Caco-2 (cell line): ENCODE measurements at regions not wholly inside any gene's neighbourhood (a gene's known extent, or its start where the extent isn't known, plus 50 kb on each side); places are given as distances from the start of the nearest gene placed in this dataset.

ENCODE experiments used
- BruUV-seq: library from RNA; stranded (reverse); fragments of 400-500 nt; replicated peaks from 2 replicates; lab custom pipeline; 2021; lab: Mats Ljungman, UMichigan
- CTCF ChIA-PET: fragments of 300-600 bp; sonication (Branson Sonifier 250); formaldehyde crosslinking; loops from one replicate; lab custom pipeline; 2022; ENCODE audit warnings: antibody characterized with exemption; lab: Charles Lee
- POLR2A ChIA-PET: fragments of 300-600 bp; sonication (Branson Sonifier 250); formaldehyde crosslinking; loops from one replicate; lab custom pipeline; 2022; ENCODE audit warnings: antibody characterized with exemption; lab: Charles Lee
- DNase-seq, 2 experiments: peaks; one replicate each; pipeline versions ENCODE4 v3.0.0 to v3.0.0-alpha.2; 2020 to 2022
- H3K27me3 ChIP-seq: replicated peaks from 2 replicates; pipeline ENCODE4 v1.6.0; 2011; ENCODE audit warnings: low read length; ENCODE audit not compliant: control insufficient read depth, insufficient read depth
- H3K36me3 ChIP-seq: 2 replicates; pipeline ENCODE4 v1.5.1; 2011; ENCODE audit warnings: low read length; ENCODE audit not compliant: control insufficient read depth, insufficient read depth
- H3K4me1 ChIP-seq: fragments of 250-450 bp; sonication (Bioruptor Pico); 2 replicates; pipeline ENCODE4 v1.5.1; 2020; ENCODE audit warnings: mild to moderate bottlenecking
- H3K4me3 ChIP-seq: 2 replicates; pipeline ENCODE4 v1.5.1; 2011; ENCODE audit warnings: low read depth, mild to moderate bottlenecking, control low read depth, low read length
- H3K9me3 ChIP-seq: fragments of 250-450 bp; sonication (Bioruptor Pico); 2 replicates; pipeline ENCODE4 v1.5.1; 2020; ENCODE audit warnings: mild to moderate bottlenecking, moderate library complexity
- H3K27ac Mint-ChIP-seq: one replicate; pipeline ENCODE4 v1.8.0; 2022; ENCODE audit warnings: mixed read lengths; ENCODE audit not compliant: unreplicated experiment
- H3K27me3 Mint-ChIP-seq: one replicate; pipeline ENCODE4 v1.8.0; 2022; ENCODE audit warnings: mixed read lengths; ENCODE audit not compliant: insufficient read depth, unreplicated experiment
- H3K36me3 Mint-ChIP-seq: one replicate; pipeline ENCODE4 v1.8.0; 2022; ENCODE audit warnings: mild to moderate bottlenecking, mixed read lengths; ENCODE audit not compliant: insufficient read depth, unreplicated experiment
- H3K4me1 Mint-ChIP-seq: one replicate; pipeline ENCODE4 v1.8.0; 2022; ENCODE audit warnings: low read depth, mixed read lengths; ENCODE audit not compliant: unreplicated experiment
- H3K4me3 Mint-ChIP-seq: one replicate; pipeline ENCODE4 v1.8.0; 2022; ENCODE audit warnings: mild to moderate bottlenecking, moderate library complexity, mixed read lengths; ENCODE audit not compliant: unreplicated experiment
- H3K9me3 Mint-ChIP-seq: one replicate; pipeline ENCODE4 v1.8.0; 2022; ENCODE audit warnings: mixed read lengths; ENCODE audit not compliant: unreplicated experiment
- intact Hi-C: fragments of 100-400 bp; cut with micrococcal nuclease; formaldehyde crosslinking; loops from one replicate; pipeline ENCODE4 v1.10.0; 2022; ENCODE audit not compliant: unreplicated experiment
- TF ChIP-seq, protein P1 (sequence below), 2 experiments: fragments of 200-600 bp in 1 of 2; IDR thresholded peaks; 1 replicate in 1 of 2; 2 replicates in 1 of 2; pipeline versions ENCODE4 v1.5.1 to v1.8.0; 2011 to 2022; ENCODE audit warnings: antibody characterized with exemption in 1 of 2, control low read depth in 1 of 2, inconsistent platforms in 1 of 2, low read depth in 1 of 2, low read length in 1 of 2, mild to moderate bottlenecking in 1 of 2, moderate library complexity in 1 of 2; ENCODE audit not compliant: insufficient read depth in 1 of 2, severe bottlenecking in 1 of 2, unreplicated experiment in 1 of 2

DNA sequence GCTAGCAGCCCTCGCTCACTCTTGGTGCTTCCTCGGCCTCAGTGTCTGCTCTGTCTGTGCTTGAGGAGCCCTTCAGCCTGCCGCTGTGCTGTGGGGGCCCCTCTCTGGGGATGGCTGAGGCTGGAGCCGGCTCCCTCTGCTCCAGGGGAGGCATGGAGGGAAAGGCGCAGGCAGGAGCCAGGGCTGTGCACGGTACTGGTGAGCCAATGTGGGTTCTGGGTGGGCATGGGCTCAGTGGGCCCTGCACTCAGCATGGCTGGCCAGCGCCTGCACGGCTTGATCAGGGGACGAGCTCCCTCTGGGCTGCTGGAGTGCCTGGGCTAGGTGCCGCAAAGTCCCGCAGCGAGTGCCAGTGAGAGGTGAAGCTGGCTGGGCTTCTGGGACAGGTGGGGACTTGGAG, 260.0 kb downstream of the SI start:
- no peaks in the 10 kb centered on the region for H3K4me1 ChIP-seq
- Mint-ChIP-seq H3K27ac (no peak overlapping the region), H3K4me3 (no peak overlapping the region), H3K4me1 (no peaks in the 10 kb centered on the region), H3K9me3 (peaks cover 10% of the 10 kb centered on the region), H3K27me3 (no peaks in the 10 kb centered on the region), H3K36me3 (no peaks in the 10 kb centered on the region)
- no peaks in the 10 kb centered on the region for H3K36me3 ChIP-seq
- H3K4me3 ChIP-seq: no peak overlapping the region
- no peaks in the 10 kb centered on the region for H3K9me3 ChIP-seq
- ChIA-PET CTCF (no interaction called here), POLR2A (no interaction called here)
- intact Hi-C loops: no loop called here
- TF ChIP-seq, protein P1, sequence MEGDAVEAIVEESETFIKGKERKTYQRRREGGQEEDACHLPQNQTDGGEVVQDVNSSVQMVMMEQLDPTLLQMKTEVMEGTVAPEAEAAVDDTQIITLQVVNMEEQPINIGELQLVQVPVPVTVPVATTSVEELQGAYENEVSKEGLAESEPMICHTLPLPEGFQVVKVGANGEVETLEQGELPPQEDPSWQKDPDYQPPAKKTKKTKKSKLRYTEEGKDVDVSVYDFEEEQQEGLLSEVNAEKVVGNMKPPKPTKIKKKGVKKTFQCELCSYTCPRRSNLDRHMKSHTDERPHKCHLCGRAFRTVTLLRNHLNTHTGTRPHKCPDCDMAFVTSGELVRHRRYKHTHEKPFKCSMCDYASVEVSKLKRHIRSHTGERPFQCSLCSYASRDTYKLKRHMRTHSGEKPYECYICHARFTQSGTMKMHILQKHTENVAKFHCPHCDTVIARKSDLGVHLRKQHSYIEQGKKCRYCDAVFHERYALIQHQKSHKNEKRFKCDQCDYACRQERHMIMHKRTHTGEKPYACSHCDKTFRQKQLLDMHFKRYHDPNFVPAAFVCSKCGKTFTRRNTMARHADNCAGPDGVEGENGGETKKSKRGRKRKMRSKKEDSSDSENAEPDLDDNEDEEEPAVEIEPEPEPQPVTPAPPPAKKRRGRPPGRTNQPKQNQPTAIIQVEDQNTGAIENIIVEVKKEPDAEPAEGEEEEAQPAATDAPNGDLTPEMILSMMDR (IDR thresholded peaks at IDR 0.05; ENCODE audit: insufficient read depth in 1 of 2, low read depth in 1 of 2, low read length in 1 of 2, severe bottlenecking in 1 of 2, unreplicated experiment in 1 of 2): no peak
- no peaks in the 10 kb centered on the region for H3K27me3 ChIP-seq
- no TSS peak for BruUV-seq
- DNase-seq: no peak

DNA sequence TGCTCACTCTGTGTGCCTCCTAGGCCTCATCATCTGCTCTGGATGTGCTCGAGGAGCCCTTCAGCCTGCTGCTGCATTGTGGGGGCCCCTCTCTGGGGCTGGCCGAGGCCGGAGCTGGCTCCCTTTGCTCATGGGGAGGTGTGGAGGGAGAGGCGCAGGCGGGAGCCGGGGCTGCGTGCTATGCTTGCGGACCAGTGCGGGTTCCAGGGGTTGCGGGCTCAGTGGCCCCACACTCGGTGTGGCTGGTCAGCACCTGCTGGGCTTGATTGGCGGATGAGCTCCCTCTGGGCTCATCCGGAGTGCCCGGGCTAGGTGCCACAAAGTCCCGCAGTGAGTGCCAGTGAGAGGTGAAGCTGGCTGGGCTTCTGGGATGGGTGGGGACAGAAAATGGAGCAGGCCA, 264.2 kb downstream of the SI start:
- ChIA-PET POLR2A (no interaction called here), CTCF (no interaction called here)
- Mint-ChIP-seq H3K4me3 (no peak overlapping the region), H3K27ac (no peak overlapping the region), H3K27me3 (peaks cover 4% of the 10 kb centered on the region), H3K4me1 (no peaks in the 10 kb centered on the region), H3K9me3 (peaks cover 10% of the 10 kb centered on the region), H3K36me3 (no peaks in the 10 kb centered on the region)
- Histone ChIP-seq H3K4me1 (no peaks in the 10 kb centered on the region), H3K36me3 (no peaks in the 10 kb centered on the region), H3K27me3 (no peaks in the 10 kb centered on the region), H3K9me3 (no peaks in the 10 kb centered on the region), H3K4me3 (no peak overlapping the region)
- no TSS peak for BruUV-seq
- TF ChIP-seq, protein P1 (IDR thresholded peaks at IDR 0.05; ENCODE audit: insufficient read depth in 1 of 2, low read depth in 1 of 2, low read length in 1 of 2, severe bottlenecking in 1 of 2, unreplicated experiment in 1 of 2): no peak
- intact Hi-C loops: no loop called here
- no peak for DNase-seq

DNA sequence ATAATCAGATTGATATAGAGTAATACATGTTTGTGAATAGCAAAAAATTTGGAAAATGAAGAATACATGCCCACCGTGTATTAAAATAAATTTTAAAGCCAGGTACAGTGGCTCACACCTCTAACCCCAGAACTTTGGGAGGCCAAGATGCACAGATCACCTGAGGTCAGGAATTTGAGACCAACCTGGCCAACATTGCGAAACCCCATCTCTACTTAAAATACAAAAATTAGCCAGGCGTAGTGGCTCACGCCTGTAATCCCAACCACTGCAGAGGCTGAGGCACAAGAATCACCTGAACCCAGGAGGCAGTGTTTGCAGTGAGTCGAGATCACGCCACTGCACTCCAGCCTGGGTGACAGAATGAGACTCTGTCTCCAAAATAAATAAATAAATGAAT, 266.3 kb downstream of the SI start:
- no peaks in the 10 kb centered on the region for H3K4me1 Mint-ChIP-seq
- BruUV-seq: no TSS peak
- TF ChIP-seq, protein P1 (IDR thresholded peaks at IDR 0.05; ENCODE audit: insufficient read depth in 1 of 2, low read depth in 1 of 2, low read length in 1 of 2, severe bottlenecking in 1 of 2, unreplicated experiment in 1 of 2): no peak
- ChIA-PET POLR2A (no interaction called here), CTCF (no interaction called here)
- no peak overlapping the region for H3K4me3 ChIP-seq
- no peak overlapping the region for H3K4me3 Mint-ChIP-seq
- H3K36me3 ChIP-seq: no peaks in the 10 kb centered on the region
- H3K27me3 Mint-ChIP-seq: peaks cover 4% of the 10 kb centered on the region
- no peaks in the 10 kb centered on the region for H3K9me3 ChIP-seq
- peaks cover 8% of the 10 kb centered on the region for H3K9me3 Mint-ChIP-seq
- H3K4me1 ChIP-seq: no peaks in the 10 kb centered on the region
- H3K36me3 Mint-ChIP-seq: no peaks in the 10 kb centered on the region
- H3K27me3 ChIP-seq: no peaks in the 10 kb centered on the region
- DNase-seq: no peak
- intact Hi-C loops: no loop called here
- H3K27ac Mint-ChIP-seq: no peak overlapping the region
